WTC11 (cell line): ENCODE measurements at regions not wholly inside any gene's neighbourhood (a gene's known extent, or its start where the extent isn't known, plus 50 kb on each side); places are given as distances from the start of the nearest gene placed in this dataset.

Experiments used
- ATAC-seq: fragments of 200-7000 bp; cut with Tn5 transposase; 2 replicates; pipeline ENCODE4 v1.10.0; 2021; ENCODE audit warnings: mild to moderate bottlenecking, moderate library complexity
- CTCF ChIA-PET: fragments of 300-600 bp; sonication (Branson Sonifier 250); formaldehyde crosslinking; loops from one replicate; lab custom pipeline; 2021; ENCODE audit warnings: antibody characterized with exemption; lab: Charles Lee
- POLR2A ChIA-PET: fragments of 350-600 bp; sonication (Branson Sonifier 250); formaldehyde crosslinking; loops from one replicate; lab custom pipeline; 2021; ENCODE audit warnings: antibody characterized with exemption; lab: Charles Lee
- DNase-seq: peaks from one replicate; pipeline ENCODE4 v3.0.0; 2021; ENCODE audit warnings: low spot score
- H3K27ac Mint-ChIP-seq: 2 replicates; pipeline ENCODE4 v1.8.0; 2021; ENCODE audit warnings: mixed read lengths
- H3K27me3 Mint-ChIP-seq: 2 replicates; pipeline ENCODE4 v1.8.0; 2021; ENCODE audit warnings: low read depth, mild to moderate bottlenecking, moderate library complexity, mixed read lengths
- H3K36me3 Mint-ChIP-seq: 2 replicates; pipeline ENCODE4 v1.8.0; 2021; ENCODE audit warnings: mixed read lengths
- H3K4me1 Mint-ChIP-seq: 2 replicates; pipeline ENCODE4 v1.8.0; 2022; ENCODE audit warnings: mixed read lengths
- H3K4me3 Mint-ChIP-seq: 2 replicates; pipeline ENCODE4 v1.8.0; 2021; ENCODE audit warnings: mild to moderate bottlenecking, moderate library complexity, mixed read lengths
- H3K9me3 Mint-ChIP-seq: 2 replicates; pipeline ENCODE4 v1.8.0; 2021; ENCODE audit warnings: mixed read lengths
- CREM ChIP-seq: sonication (generic); formaldehyde crosslinking; IDR thresholded peaks from 2 replicates; pipeline ENCODE4 v1.8.1; 2022; ENCODE audit warnings: mild to moderate bottlenecking, missing genetic modification reagents, moderate library complexity
- EMX1 ChIP-seq: fragments of 250-450 bp; sonication (Bioruptor Pico); IDR thresholded peaks from 2 replicates; pipeline ENCODE4 v1.8.0; 2021; ENCODE audit warnings: mild to moderate bottlenecking
- ETV6 ChIP-seq: sonication (generic); formaldehyde crosslinking; IDR thresholded peaks from 2 replicates; pipeline ENCODE4 v1.8.1; 2022; ENCODE audit warnings: mild to moderate bottlenecking, missing genetic modification reagents
- GRHL2 ChIP-seq: fragments of 250-450 bp; sonication (Bioruptor Pico); IDR thresholded peaks from 2 replicates; pipeline ENCODE4 v1.8.0; 2022; ENCODE audit warnings: mild to moderate bottlenecking, moderate library complexity; ENCODE audit not compliant: insufficient replicate concordance, severe bottlenecking
- GTF2I ChIP-seq: fragments of 250-450 bp; sonication (Bioruptor Pico); conservative IDR thresholded peaks from 2 replicates; pipeline ENCODE4 v1.4.0; 2021; ENCODE audit warnings: mild to moderate bottlenecking
- HMGA2 ChIP-seq: fragments of 250-450 bp; sonication (Bioruptor Pico); IDR thresholded peaks from 2 replicates; pipeline ENCODE4 v1.4.0; 2021; ENCODE audit warnings: mild to moderate bottlenecking, moderate library complexity
- JUN ChIP-seq: sonication (generic); formaldehyde crosslinking; IDR thresholded peaks from 2 replicates; pipeline ENCODE4 v1.8.0; 2023; ENCODE audit warnings: mild to moderate bottlenecking, missing genetic modification reagents
- MAX ChIP-seq: sonication (generic); formaldehyde crosslinking; IDR thresholded peaks from 2 replicates; pipeline ENCODE4 v1.8.0; 2022; ENCODE audit warnings: mild to moderate bottlenecking, missing genetic modification reagents
- MXD4 ChIP-seq: fragments of 250-450 bp; sonication (Bioruptor Pico); IDR thresholded peaks from 2 replicates; pipeline ENCODE4 v1.8.0; 2021; ENCODE audit warnings: mild to moderate bottlenecking, moderate library complexity, borderline replicate concordance
- NFE2L1 ChIP-seq: sonication (generic); formaldehyde crosslinking; IDR thresholded peaks from 2 replicates; pipeline ENCODE4 v1.8.1; 2023; ENCODE audit warnings: missing genetic modification reagents
- NR3C1 ChIP-seq: sonication (generic); formaldehyde crosslinking; conservative IDR thresholded peaks from 2 replicates; pipeline ENCODE4 v1.8.1; 2023; ENCODE audit warnings: low read depth, mild to moderate bottlenecking, missing genetic modification reagents
- OVOL2 ChIP-seq: fragments of 250-450 bp; sonication (Bioruptor Pico); IDR thresholded peaks from 2 replicates; pipeline ENCODE4 v1.9.0; 2021; ENCODE audit warnings: mild to moderate bottlenecking, borderline replicate concordance
- SOX15 ChIP-seq: fragments of 250-450 bp; sonication (Bioruptor Pico); IDR thresholded peaks from 2 replicates; pipeline ENCODE4 v1.9.0; 2021; ENCODE audit warnings: mild to moderate bottlenecking
- SP1 ChIP-seq: sonication (generic); formaldehyde crosslinking; conservative IDR thresholded peaks from 2 replicates; pipeline ENCODE4 v1.8.1; 2022; ENCODE audit warnings: missing genetic modification reagents
- TEAD4 ChIP-seq: sonication (generic); formaldehyde crosslinking; IDR thresholded peaks from 2 replicates; pipeline ENCODE4 v1.8.0; 2022; ENCODE audit warnings: mild to moderate bottlenecking, missing genetic modification reagents
- TP53 ChIP-seq: sonication (generic); formaldehyde crosslinking; IDR thresholded peaks from 2 replicates; pipeline ENCODE4 v1.8.1; 2023; ENCODE audit warnings: mild to moderate bottlenecking, missing genetic modification reagents
- USF1 ChIP-seq: sonication (generic); formaldehyde crosslinking; IDR thresholded peaks from 2 replicates; pipeline ENCODE4 v1.8.0; 2022; ENCODE audit warnings: mild to moderate bottlenecking, missing genetic modification reagents
- ZNF396 ChIP-seq: fragments of 250-450 bp; sonication (Bioruptor Pico); IDR thresholded peaks from 2 replicates; pipeline ENCODE4 v1.8.0; 2021; ENCODE audit warnings: mild to moderate bottlenecking, moderate library complexity, borderline replicate concordance
- ZNF671 ChIP-seq: fragments of 250-450 bp; sonication (Bioruptor Pico); IDR thresholded peaks from 2 replicates; pipeline ENCODE4 v1.8.0; 2021; ENCODE audit warnings: mild to moderate bottlenecking
- TF ChIP-seq, protein P1 (sequence below): sonication (generic); formaldehyde crosslinking; IDR thresholded peaks from 2 replicates; pipeline ENCODE4 v1.8.1; 2022; ENCODE audit warnings: low read depth, missing genetic modification reagents, borderline replicate concordance
- TF ChIP-seq, protein P2 (sequence below): sonication (generic); formaldehyde crosslinking; conservative IDR thresholded peaks from 2 replicates; pipeline ENCODE4 v1.8.1; 2023; ENCODE audit warnings: mild to moderate bottlenecking, low read depth, missing genetic modification reagents, moderate library complexity
- TF ChIP-seq, protein P3 (sequence below): sonication (generic); formaldehyde crosslinking; IDR thresholded peaks from 2 replicates; pipeline ENCODE4 v1.8.1; 2022; ENCODE audit warnings: mild to moderate bottlenecking, moderate library complexity, missing genetic modification reagents
- TF ChIP-seq, protein P4 (sequence below): sonication (generic); formaldehyde crosslinking; IDR thresholded peaks from 2 replicates; pipeline ENCODE4 v1.8.0; 2022; ENCODE audit warnings: missing genetic modification reagents

GRCh38 chr5:125814119-125814518, 609.1 kb upstream of the GRAMD2B start:
- ATAC-seq (no peak), DNase-seq (no peak)
- H3K27me3 Mint-ChIP-seq = no peaks in the 10 kb centered on the region
- no peak overlapping the region for H3K27ac Mint-ChIP-seq
- no peak overlapping the region for H3K4me3 Mint-ChIP-seq
- no peaks in the 10 kb centered on the region for H3K36me3 Mint-ChIP-seq
- POLR2A ChIA-PET = no interaction called here
- no peaks in the 10 kb centered on the region for H3K9me3 Mint-ChIP-seq
- no peaks in the 10 kb centered on the region; the same call in 1 of the 2 replicates for H3K4me1 Mint-ChIP-seq
- TF ChIP-seq SOX15 (CRISPR knock-in tag) = no peak
- TF ChIP-seq, protein P1, sequence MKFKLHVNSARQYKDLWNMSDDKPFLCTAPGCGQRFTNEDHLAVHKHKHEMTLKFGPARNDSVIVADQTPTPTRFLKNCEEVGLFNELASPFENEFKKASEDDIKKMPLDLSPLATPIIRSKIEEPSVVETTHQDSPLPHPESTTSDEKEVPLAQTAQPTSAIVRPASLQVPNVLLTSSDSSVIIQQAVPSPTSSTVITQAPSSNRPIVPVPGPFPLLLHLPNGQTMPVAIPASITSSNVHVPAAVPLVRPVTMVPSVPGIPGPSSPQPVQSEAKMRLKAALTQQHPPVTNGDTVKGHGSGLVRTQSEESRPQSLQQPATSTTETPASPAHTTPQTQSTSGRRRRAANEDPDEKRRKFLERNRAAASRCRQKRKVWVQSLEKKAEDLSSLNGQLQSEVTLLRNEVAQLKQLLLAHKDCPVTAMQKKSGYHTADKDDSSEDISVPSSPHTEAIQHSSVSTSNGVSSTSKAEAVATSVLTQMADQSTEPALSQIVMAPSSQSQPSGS = no peak
- no peak for TF ChIP-seq TP53 (CRISPR knock-in tag)
- no peak for TF ChIP-seq JUN
- TF ChIP-seq SP1 (CRISPR knock-in tag) = no peak
- TF ChIP-seq USF1 (CRISPR knock-in tag) = no peak
- no peak for TF ChIP-seq ZNF671 (CRISPR knock-in tag)
- CTCF ChIA-PET = no interaction called here

- CTCF ChIA-PET = no interaction called here
- H3K36me3 Mint-ChIP-seq = no peaks in the 10 kb centered on the region
- ATAC-seq = no peak
- H3K9me3 Mint-ChIP-seq = no peaks in the 10 kb centered on the region
- no peak overlapping the region for H3K4me3 Mint-ChIP-seq
- no peaks in the 10 kb centered on the region for H3K4me1 Mint-ChIP-seq
- no peaks in the 10 kb centered on the region for H3K27me3 Mint-ChIP-seq
- POLR2A ChIA-PET = no interaction called here
- no peak overlapping the region for H3K27ac Mint-ChIP-seq
- no peak for DNase-seq
- TF ChIP-seq, protein P2, sequence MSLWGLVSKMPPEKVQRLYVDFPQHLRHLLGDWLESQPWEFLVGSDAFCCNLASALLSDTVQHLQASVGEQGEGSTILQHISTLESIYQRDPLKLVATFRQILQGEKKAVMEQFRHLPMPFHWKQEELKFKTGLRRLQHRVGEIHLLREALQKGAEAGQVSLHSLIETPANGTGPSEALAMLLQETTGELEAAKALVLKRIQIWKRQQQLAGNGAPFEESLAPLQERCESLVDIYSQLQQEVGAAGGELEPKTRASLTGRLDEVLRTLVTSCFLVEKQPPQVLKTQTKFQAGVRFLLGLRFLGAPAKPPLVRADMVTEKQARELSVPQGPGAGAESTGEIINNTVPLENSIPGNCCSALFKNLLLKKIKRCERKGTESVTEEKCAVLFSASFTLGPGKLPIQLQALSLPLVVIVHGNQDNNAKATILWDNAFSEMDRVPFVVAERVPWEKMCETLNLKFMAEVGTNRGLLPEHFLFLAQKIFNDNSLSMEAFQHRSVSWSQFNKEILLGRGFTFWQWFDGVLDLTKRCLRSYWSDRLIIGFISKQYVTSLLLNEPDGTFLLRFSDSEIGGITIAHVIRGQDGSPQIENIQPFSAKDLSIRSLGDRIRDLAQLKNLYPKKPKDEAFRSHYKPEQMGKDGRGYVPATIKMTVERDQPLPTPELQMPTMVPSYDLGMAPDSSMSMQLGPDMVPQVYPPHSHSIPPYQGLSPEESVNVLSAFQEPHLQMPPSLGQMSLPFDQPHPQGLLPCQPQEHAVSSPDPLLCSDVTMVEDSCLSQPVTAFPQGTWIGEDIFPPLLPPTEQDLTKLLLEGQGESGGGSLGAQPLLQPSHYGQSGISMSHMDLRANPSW (CRISPR knock-in tag) = no peak
- TF ChIP-seq GRHL2 (CRISPR knock-in tag) (no peak), USF1 (CRISPR knock-in tag) (no peak), CREM (CRISPR knock-in tag) (no peak), MAX (CRISPR knock-in tag) (no peak), GTF2I (CRISPR knock-in tag) (no peak), ZNF396 (CRISPR knock-in tag) (no peak), MXD4 (CRISPR knock-in tag) (no peak), ETV6 (no peak), NR3C1 (CRISPR knock-in tag) (no peak), EMX1 (no peak), OVOL2 (CRISPR knock-in tag) (no peak), HMGA2 (no peak), TEAD4 (CRISPR knock-in tag) (no peak), SP1 (CRISPR knock-in tag) (no peak), NFE2L1 (no peak)
- TF ChIP-seq, protein P3, sequence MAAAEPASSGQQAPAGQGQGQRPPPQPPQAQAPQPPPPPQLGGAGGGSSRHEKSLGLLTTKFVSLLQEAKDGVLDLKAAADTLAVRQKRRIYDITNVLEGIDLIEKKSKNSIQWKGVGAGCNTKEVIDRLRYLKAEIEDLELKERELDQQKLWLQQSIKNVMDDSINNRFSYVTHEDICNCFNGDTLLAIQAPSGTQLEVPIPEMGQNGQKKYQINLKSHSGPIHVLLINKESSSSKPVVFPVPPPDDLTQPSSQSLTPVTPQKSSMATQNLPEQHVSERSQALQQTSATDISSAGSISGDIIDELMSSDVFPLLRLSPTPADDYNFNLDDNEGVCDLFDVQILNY = no peak
- TF ChIP-seq, protein P4, sequence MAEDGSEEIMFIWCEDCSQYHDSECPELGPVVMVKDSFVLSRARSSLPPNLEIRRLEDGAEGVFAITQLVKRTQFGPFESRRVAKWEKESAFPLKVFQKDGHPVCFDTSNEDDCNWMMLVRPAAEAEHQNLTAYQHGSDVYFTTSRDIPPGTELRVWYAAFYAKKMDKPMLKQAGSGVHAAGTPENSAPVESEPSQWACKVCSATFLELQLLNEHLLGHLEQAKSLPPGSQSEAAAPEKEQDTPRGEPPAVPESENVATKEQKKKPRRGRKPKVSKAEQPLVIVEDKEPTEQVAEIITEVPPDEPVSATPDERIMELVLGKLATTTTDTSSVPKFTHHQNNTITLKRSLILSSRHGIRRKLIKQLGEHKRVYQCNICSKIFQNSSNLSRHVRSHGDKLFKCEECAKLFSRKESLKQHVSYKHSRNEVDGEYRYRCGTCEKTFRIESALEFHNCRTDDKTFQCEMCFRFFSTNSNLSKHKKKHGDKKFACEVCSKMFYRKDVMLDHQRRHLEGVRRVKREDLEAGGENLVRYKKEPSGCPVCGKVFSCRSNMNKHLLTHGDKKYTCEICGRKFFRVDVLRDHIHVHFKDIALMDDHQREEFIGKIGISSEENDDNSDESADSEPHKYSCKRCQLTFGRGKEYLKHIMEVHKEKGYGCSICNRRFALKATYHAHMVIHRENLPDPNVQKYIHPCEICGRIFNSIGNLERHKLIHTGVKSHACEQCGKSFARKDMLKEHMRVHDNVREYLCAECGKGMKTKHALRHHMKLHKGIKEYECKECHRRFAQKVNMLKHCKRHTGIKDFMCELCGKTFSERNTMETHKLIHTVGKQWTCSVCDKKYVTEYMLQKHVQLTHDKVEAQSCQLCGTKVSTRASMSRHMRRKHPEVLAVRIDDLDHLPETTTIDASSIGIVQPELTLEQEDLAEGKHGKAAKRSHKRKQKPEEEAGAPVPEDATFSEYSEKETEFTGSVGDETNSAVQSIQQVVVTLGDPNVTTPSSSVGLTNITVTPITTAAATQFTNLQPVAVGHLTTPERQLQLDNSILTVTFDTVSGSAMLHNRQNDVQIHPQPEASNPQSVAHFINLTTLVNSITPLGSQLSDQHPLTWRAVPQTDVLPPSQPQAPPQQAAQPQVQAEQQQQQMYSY = no peak
These were observed 599.6 kb upstream of the GRAMD2B start for GRCh38 chr5:125823572-125823971.
